ENCODE measurements at regions not wholly inside any gene's neighbourhood (a gene's known extent, or its start where the extent isn't known, plus 50 kb on each side); places are given as distances from the start of the nearest gene placed in this dataset.

GRCh38 chr10:4517746-4518145 is 308.3 kb upstream of the AKR1E2 start:
- no peak for DNase-seq
- WGBS, 2 experiments (ENCODE audit: low coverage in 1 of 2, low lambda C conversion rate in 2 of 2, missing lambda C conversion rate in 2 of 2) = 72 to 76% methylated on average over 1 of the region's 1 CpG
- in situ Hi-C loops (cut with MboI) = loop anchor here (10.0 to 25.0 kb wide), 2 partner anchors 247 to 1280 kb away; no protein-coding TSS in a partner anchor

GRCh38 chr10:4515721-4516120 is 310.3 kb upstream of the AKR1E2 start:
- peaks cover 27% of the 10 kb centered on the region; the same call in 1 of the 2 replicates for H3F3A ChIP-seq (ENCODE audit: insufficient read depth)
- no peak overlapping the region for H2AFZ ChIP-seq
- H3K9me2 ChIP-seq (ENCODE audit: insufficient read depth) = no peaks in the 10 kb centered on the region
- in situ Hi-C loops (cut with MboI) = loop anchor here (10.0 to 25.0 kb wide), 2 partner anchors 249 to 1278 kb away; no protein-coding TSS in a partner anchor
- DNase-seq = no peak
- H3K79me2 ChIP-seq (ENCODE audit: insufficient read depth) = no peaks in the 10 kb centered on the region
- H3K27ac ChIP-seq = no peak overlapping the region
- no peaks in the 10 kb centered on the region for H3K27me3 ChIP-seq (replicated peaks; ENCODE audit: insufficient read depth)
- H3K9me3 ChIP-seq (ENCODE audit: low read depth) = no peaks in the 10 kb centered on the region
- 83 to 88% methylated on average over 5 of the region's 5 CpGs for WGBS, 2 experiments (ENCODE audit: low coverage in 1 of 2, low lambda C conversion rate in 2 of 2, missing lambda C conversion rate in 2 of 2)
- no peak overlapping the region for H3K4me3 ChIP-seq
- H3K4me2 ChIP-seq (ENCODE audit: unreplicated experiment) = no peak overlapping the region
- H3K9ac ChIP-seq = no peak overlapping the region
- no peaks in the 10 kb centered on the region for H4K20me1 ChIP-seq (ENCODE audit: insufficient read depth)
- H3K36me3 ChIP-seq (ENCODE audit: low read depth) = no peaks in the 10 kb centered on the region
- peaks cover 42% of the 10 kb centered on the region for H3K4me1 ChIP-seq (ENCODE audit: insufficient read depth)
- TF ChIP-seq EZH2 (IDR thresholded peaks at IDR 0.05; ENCODE audit: insufficient read depth, poor library complexity, severe bottlenecking) (no peak), EZH2phosphoT487 (IDR thresholded peaks at IDR 0.05; ENCODE audit: insufficient read depth, low read depth) (no peak)

More at GRCh38 chr10:4517746-4518145, 308.3 kb upstream of the AKR1E2 start:
- H3K4me3 ChIP-seq = no peak overlapping the region
- no peak overlapping the region for H3K9ac ChIP-seq
- no peaks in the 10 kb centered on the region for H3K9me3 ChIP-seq (ENCODE audit: low read depth)
- no peak overlapping the region for H3K4me2 ChIP-seq (ENCODE audit: unreplicated experiment)
- H4K20me1 ChIP-seq (ENCODE audit: insufficient read depth) = no peaks in the 10 kb centered on the region
- peaks cover 16% of the 10 kb centered on the region; the same call in 1 of the 2 replicates for H3F3A ChIP-seq (ENCODE audit: insufficient read depth)
- no peaks in the 10 kb centered on the region for H3K79me2 ChIP-seq (ENCODE audit: insufficient read depth)
- no peaks in the 10 kb centered on the region for H3K36me3 ChIP-seq (ENCODE audit: low read depth)
- TF ChIP-seq EZH2 (IDR thresholded peaks at IDR 0.05; ENCODE audit: insufficient read depth, poor library complexity, severe bottlenecking) = no peak
- no peak for TF ChIP-seq EZH2phosphoT487 (IDR thresholded peaks at IDR 0.05; ENCODE audit: insufficient read depth, low read depth)
- no peak overlapping the region for H3K27ac ChIP-seq
- H2AFZ ChIP-seq = no peak overlapping the region
- no peaks in the 10 kb centered on the region for H3K27me3 ChIP-seq (replicated peaks; ENCODE audit: insufficient read depth)
- peaks cover 24% of the 10 kb centered on the region for H3K4me1 ChIP-seq (ENCODE audit: insufficient read depth)
- no peaks in the 10 kb centered on the region for H3K9me2 ChIP-seq (ENCODE audit: insufficient read depth)

- peak; percentile 12 for DNase-seq
- H3F3A ChIP-seq (ENCODE audit: insufficient read depth) = peaks cover 15% of the 10 kb centered on the region; the same call in 1 of the 2 replicates
- H3K9me3 ChIP-seq (ENCODE audit: low read depth) = no peaks in the 10 kb centered on the region
- H3K27me3 ChIP-seq (replicated peaks; ENCODE audit: insufficient read depth) = no peaks in the 10 kb centered on the region
- H3K9ac ChIP-seq = peak overlapping the region; percentile 9; the same call in 1 of the 2 replicates
- no peak overlapping the region for H3K4me3 ChIP-seq
- peak overlapping the region; percentile 73 for H2AFZ ChIP-seq
- no peaks in the 10 kb centered on the region for H3K9me2 ChIP-seq (ENCODE audit: insufficient read depth)
- no peak overlapping the region for H3K4me2 ChIP-seq (ENCODE audit: unreplicated experiment)
- TF ChIP-seq EZH2phosphoT487 (IDR thresholded peaks at IDR 0.05; ENCODE audit: insufficient read depth, low read depth) (no peak), EZH2 (IDR thresholded peaks at IDR 0.05; ENCODE audit: insufficient read depth, poor library complexity, severe bottlenecking) (no peak)
- H3K4me1 ChIP-seq (ENCODE audit: insufficient read depth) = peaks cover 30% of the 10 kb centered on the region
- H3K36me3 ChIP-seq (ENCODE audit: low read depth) = no peaks in the 10 kb centered on the region
- no peak overlapping the region for H3K27ac ChIP-seq
- H4K20me1 ChIP-seq (ENCODE audit: insufficient read depth) = no peaks in the 10 kb centered on the region
- in situ Hi-C loops (cut with MboI) = loop anchor here (10.0 to 25.0 kb wide), 2 partner anchors 250 to 1277 kb away; no protein-coding TSS in a partner anchor
- WGBS, 2 experiments (ENCODE audit: low coverage in 1 of 2, low lambda C conversion rate in 2 of 2, missing lambda C conversion rate in 2 of 2) = 65 to 67% methylated on average over 19 of the region's 19 CpGs
- H3K79me2 ChIP-seq (ENCODE audit: insufficient read depth) = no peaks in the 10 kb centered on the region
Measured at GRCh38 chr10:4514445-4515108, 311.4 kb upstream of the AKR1E2 start.

- 0 out of 2 replicates have a peak overlapping the region, but pooled peaks have one; percentile 5 for H3K4me3 ChIP-seq
- TF ChIP-seq EZH2phosphoT487 (IDR thresholded peaks at IDR 0.05; ENCODE audit: insufficient read depth, low read depth) = no peak
- TF ChIP-seq EZH2 (IDR thresholded peaks at IDR 0.05; ENCODE audit: insufficient read depth, poor library complexity, severe bottlenecking) = no peak
- no peaks in the 10 kb centered on the region for H3K79me2 ChIP-seq (ENCODE audit: insufficient read depth)
- in situ Hi-C loops (cut with MboI) = loop anchor here (10.0 to 25.0 kb wide), 2 partner anchors 252 to 1275 kb away; no protein-coding TSS in a partner anchor
- no peaks in the 10 kb centered on the region for H4K20me1 ChIP-seq (ENCODE audit: insufficient read depth)
- H3K4me2 ChIP-seq (ENCODE audit: unreplicated experiment) = peak overlapping the region; percentile 27
- 39% methylated on average over 6 of the region's 6 CpGs for WGBS, 2 experiments (ENCODE audit: low coverage in 1 of 2, low lambda C conversion rate in 2 of 2, missing lambda C conversion rate in 2 of 2)
- DNase-seq = peak; percentile 84
- no peaks in the 10 kb centered on the region for H3K9me3 ChIP-seq (ENCODE audit: low read depth)
- H2AFZ ChIP-seq = peak overlapping the region; percentile 42
- peak overlapping the region; percentile 10; the same call in 1 of the 2 replicates for H3K27ac ChIP-seq
- no peaks in the 10 kb centered on the region for H3K9me2 ChIP-seq (ENCODE audit: insufficient read depth)
- 0 out of 2 replicates have a peak, but pooled peaks cover 11% of the 10 kb centered on the region for H3F3A ChIP-seq (ENCODE audit: insufficient read depth)
- peaks cover 30% of the 10 kb centered on the region for H3K4me1 ChIP-seq (ENCODE audit: insufficient read depth)
- no peaks in the 10 kb centered on the region for H3K36me3 ChIP-seq (ENCODE audit: low read depth)
- no peaks in the 10 kb centered on the region for H3K27me3 ChIP-seq (replicated peaks; ENCODE audit: insufficient read depth)
- H3K9ac ChIP-seq = peak overlapping the region; percentile 20; the same call in 1 of the 2 replicates
Measured at GRCh38 chr10:4512671-4513240, 313.3 kb upstream of the AKR1E2 start.
